NCI-H510A treated with DMSO at 0.1 percent for 48 hours (cell line): ENCODE measurements at regions not wholly inside any gene's neighbourhood (a gene's known extent, or its start where the extent isn't known, plus 50 kb on each side); places are given as distances from the start of the nearest gene placed in this dataset.

ENCODE experiments used
- DNase-seq: peaks from one replicate; lab custom pipeline; 2025; lab: John Stamatoyannopoulos, UW

- no peak for DNase-seq
Measured at GRCh38 chr9:129235041-129235930, 57.2 kb upstream of the IER5L start.

- no peak for DNase-seq
Measured at GRCh38 chr9:129234491-129234890, 56.4 kb upstream of the IER5L start.

GRCh38 chr9:129232839-129233591 is 55.0 kb upstream of the IER5L start:
- no peak for DNase-seq

GRCh38 chr9:129231759-129232158 is 53.7 kb upstream of the IER5L start:
- no peak for DNase-seq

DNA sequence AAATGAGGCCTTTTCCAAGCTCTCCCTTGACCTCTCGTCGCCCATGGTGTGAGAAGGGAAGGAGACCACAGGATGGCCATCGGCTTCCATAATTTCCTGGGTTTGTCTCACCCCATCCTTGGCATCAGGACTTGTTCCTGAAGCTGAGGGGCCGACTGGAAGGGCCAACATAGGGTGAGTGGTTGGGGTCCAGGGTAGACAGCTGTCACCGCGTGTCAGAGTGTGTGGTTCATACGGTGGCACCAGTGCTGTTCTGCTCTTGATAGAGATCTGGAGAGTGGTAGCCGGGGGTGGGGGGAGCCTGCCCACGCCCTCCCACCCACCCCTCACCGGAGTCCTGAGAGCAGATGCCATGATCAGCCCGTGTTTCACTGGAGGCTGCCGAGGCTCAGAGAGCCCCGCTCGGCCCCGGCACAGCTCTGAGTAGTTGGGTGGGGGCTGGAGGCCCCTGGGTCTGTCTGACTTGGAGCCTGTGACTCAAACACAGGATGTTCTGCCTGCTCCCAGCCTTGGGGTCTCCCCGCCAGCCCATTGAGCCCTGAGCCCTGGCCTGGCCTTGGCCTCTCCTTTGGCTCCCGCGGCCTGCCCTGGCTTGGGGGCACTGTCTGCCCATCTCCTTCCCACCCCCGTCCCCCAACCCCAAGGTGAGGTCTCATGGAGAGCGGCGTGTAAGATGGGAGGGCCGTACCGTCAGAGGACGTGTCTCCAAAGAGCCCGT is 53.1 kb upstream of the IER5L start:
- no peak for DNase-seq

DNA sequence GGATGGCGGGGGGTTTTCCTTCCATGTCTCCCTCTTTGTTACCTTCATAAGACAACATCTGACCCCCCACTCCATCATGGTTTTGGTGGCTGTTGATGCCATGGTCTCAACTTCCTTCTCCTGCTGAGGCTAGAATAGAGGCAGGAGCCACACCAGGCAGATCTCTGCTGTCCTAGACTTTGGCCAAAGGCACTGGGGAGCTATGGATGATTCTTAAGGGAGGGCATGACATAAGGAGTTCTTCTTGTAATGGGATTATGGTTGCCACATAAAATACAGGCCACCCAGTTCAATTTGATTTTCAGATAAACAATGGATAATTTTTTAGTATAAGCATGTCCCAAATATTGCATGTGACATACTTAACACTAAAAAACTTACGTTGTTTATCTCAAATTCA is 52.2 kb upstream of the IER5L start:
- DNase-seq, result no peak
